ENCODE measurements at regions not wholly inside any gene's neighbourhood (a gene's known extent, or its start where the extent isn't known, plus 50 kb on each side); places are given as distances from the start of the nearest gene placed in this dataset.

DNA sequence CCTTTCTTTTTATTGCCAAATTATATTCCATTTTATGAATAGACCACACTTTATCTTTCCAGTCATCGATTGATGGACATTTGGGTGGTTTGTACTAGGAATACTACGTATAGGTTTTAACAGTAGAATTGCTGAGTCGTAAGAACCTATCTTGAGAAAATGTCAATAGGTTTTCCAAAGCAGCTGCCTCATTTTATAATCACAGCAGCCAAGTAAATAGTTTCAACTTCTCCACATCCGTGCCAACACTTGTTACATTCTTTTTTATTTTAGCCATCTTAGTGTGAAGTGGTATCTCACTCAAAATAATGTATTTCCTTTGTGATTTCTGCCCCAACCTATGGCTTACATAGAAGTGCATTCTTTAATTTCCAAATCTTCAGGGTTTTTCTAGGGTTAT, 479.2 kb downstream of the CDH26 start:
- TF ChIP-seq POLR2A (IDR thresholded peaks at IDR 0.05; ENCODE audit: low read depth, low read length) (no peak), POU2F2 (IDR thresholded peaks at IDR 0.05; ENCODE audit: low read depth, low read length) (no peak), POLR2AphosphoS5 (IDR thresholded peaks at IDR 0.05; ENCODE audit: low read depth, low read length) (no peak), SPI1 (IDR thresholded peaks at IDR 0.05; ENCODE audit: low read depth, low read length) (no peak), TAF1 (IDR thresholded peaks at IDR 0.05; ENCODE audit: low read depth, low read length) (no peak)

Data from GM12891 (cell line).